SH-SY5Y (cell line): ENCODE measurements at regions not wholly inside any gene's neighbourhood (a gene's known extent, or its start where the extent isn't known, plus 50 kb on each side); places are given as distances from the start of the nearest gene placed in this dataset.

Source experiments
- GATA2 ChIP-seq: IDR thresholded peaks from 2 replicates; pipeline ENCODE4 v1.6.1; 2011; ENCODE audit warnings: mild to moderate bottlenecking, low read depth, low read length
- GATA3 ChIP-seq: IDR thresholded peaks from 2 replicates; pipeline ENCODE4 v1.6.1; 2011; ENCODE audit warnings: low read depth, mild to moderate bottlenecking, low read length, moderate library complexity

DNA sequence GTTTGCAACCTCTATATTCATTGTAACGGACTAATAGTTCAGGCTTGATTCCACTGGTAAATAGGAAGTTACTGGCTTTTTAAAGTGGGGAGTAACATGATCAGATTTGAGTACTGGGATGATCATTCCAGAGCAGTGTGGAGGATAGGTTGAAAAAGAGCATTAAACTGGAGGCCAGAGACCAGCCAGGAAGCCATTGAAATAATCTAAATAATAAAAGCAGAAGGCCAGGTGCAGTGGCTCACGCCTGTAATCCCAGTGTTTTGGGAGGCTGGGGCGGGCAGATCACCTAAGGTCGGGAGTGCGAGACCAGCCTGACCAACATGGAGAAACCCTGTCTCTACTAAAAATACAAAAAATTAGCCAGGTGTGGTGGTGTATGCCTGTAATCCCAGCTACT lies 56.0 kb upstream of the MSX2 start:
- TF ChIP-seq GATA2 (no peak), GATA3 (no peak)
